ENCODE measurements at regions not wholly inside any gene's neighbourhood (a gene's known extent, or its start where the extent isn't known, plus 50 kb on each side); places are given as distances from the start of the nearest gene placed in this dataset.
"Not testable (repeated sequence)": the region's sequence is repeated elsewhere in the genome, so short reads cannot be mapped to it uniquely, and the experiment has no call there.

DNA sequence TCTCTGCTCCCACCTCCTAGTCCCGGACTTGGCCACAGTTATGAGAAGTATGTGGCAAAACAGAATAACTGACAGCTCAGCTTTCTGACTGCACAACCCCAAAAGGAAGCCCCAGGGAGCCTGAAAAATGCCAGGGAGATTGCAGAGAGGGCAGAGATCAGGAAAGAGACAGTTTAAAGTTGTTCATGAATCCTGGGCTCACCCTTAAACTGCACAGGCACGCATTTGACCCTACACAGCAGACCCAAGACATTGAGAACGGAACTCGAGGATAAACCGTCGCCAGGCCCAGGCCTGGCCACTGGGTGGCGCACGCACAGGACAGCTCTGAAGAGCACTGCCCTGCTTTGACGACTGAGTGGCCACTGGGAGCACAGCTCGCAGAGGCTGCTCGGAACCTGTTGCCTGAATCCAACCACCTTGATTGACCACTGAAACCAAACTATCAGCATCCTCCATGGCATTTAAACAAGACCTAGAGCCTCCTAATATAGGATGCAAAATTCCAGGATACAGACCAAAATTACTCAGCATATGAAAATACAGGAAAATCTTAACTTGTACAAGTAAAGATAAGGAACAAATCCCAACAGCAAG is 114.0 kb downstream of the C16orf95 start:
- no peak for DNase-seq (ENCODE audit: low read depth)

- DNase-seq (ENCODE audit: low read depth), result no peak
Measured at GRCh38 chr16:87206646-87207451, 110.3 kb downstream of the C16orf95 start.

GRCh38 chr16:87207509-87207908 is 109.7 kb downstream of the C16orf95 start:
- DNase-seq (ENCODE audit: low read depth), result no peak

GRCh38 chr16:87207965-87208364 is 109.2 kb downstream of the C16orf95 start:
- no peak for DNase-seq (ENCODE audit: low read depth)

DNA sequence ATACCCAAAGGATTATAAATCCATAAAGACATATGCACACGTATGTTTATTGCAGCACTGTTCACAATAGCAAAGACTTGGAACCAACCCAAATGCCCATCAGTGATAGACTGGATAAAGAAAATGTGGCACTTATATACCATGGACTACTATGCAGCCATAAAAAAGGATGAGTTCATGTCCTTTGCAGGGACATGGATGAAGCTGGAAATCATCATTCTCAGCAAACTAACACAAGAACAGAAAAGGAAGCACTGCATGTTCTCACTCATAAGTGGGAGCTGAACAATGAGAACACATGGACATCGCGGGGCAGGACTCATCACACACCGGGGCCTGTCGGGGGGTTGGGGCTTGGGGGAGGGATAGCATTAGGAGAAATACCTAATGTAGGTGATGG is 108.2 kb downstream of the C16orf95 start:
- DNase-seq (ENCODE audit: low read depth), result not testable (repeated sequence)

DNA sequence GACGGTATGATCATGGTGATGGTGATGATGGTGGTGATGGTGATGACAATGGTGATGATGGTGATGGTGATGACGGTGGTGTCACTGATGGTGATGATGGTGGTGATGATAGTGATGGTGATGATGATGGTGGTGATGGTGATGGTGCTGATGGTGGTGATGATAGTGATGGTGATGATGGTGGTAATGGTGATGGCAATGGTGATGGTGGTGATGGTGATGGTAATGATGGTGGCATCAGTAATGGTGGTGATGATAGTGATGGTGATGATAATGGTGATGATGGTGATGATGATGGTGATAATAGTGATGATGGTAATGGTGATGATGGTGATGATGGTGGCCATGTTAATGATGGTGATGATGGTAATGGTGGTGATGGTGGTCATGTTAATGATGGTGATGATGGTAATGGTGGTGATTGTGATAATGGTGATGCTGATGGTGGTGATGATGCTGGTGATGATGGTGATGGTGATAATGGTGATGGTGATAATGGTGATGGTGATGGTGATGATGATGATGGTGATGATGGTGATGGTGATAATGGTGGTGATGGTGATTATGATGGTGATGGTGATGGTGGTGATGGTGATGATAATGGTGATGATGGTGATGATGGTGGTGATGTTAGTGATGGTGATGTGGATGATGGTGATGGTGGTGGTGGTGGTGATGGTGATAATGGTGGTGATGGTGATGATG is 107.2 kb downstream of the C16orf95 start:
- DNase-seq (ENCODE audit: low read depth), result no peak

- no peak for DNase-seq (ENCODE audit: low read depth)
Measured at GRCh38 chr16:87210894-87211293, 106.3 kb downstream of the C16orf95 start.

DNA sequence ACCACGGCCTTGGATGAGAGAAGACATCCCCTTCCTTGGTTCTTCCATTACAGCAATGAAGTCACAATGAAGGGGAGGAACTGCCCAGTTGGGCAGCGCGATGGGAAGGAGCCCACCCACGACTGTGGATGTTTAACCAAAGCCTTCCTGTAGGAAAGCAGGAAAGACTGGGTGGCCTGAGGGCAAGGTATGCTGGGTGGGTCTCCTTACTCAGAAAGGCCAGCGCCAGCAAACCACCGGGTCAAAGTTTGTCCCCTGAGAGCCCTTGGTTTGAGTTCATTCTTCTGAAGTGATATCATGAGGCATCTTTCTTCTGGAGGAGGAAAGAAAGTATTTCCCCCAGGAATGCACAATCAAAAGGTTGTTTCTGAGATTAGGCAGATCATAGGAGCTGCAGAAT is 105.2 kb downstream of the C16orf95 start:
- no peak for DNase-seq (ENCODE audit: low read depth)

GRCh38 chr16:87213536-87213935 is 103.7 kb downstream of the C16orf95 start:
- no peak for DNase-seq (ENCODE audit: low read depth)

DNA sequence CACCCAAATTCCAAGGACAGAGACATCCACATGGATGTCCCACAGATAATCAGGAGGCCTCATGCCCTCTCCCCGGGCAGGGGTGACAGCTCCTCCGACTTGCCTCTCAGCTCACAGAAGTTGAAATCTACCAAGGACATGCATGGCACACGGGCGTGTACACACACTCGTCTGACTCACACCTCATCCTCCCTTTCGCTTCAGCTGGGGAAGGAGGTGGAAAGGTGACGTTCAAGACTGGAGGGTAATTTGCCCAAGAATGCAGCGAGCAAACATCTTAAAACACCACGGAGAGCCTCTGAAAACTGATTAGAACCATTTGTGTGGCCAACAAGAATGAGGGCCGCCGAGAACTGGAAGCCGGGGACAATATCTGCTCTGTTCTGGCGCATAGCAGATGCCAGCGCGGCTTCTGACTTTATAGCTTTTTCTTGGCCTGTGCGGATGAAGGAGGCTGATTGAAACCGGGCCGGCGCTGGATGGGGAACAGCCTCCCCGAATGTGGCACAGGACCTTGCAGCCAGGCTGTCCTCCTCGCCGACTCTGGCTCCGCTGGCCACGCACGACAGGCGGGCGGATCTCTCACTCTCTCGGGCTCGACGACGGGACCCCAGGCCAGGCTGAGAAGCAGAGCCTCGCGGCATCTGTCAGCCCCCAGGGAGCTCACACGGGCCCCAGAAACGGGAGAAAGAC is 100.9 kb downstream of the C16orf95 start:
- no peak for DNase-seq (ENCODE audit: low read depth)

GRCh38 chr16:87216841-87217275 is 100.3 kb downstream of the C16orf95 start:
- no peak for DNase-seq (ENCODE audit: low read depth)

DNA sequence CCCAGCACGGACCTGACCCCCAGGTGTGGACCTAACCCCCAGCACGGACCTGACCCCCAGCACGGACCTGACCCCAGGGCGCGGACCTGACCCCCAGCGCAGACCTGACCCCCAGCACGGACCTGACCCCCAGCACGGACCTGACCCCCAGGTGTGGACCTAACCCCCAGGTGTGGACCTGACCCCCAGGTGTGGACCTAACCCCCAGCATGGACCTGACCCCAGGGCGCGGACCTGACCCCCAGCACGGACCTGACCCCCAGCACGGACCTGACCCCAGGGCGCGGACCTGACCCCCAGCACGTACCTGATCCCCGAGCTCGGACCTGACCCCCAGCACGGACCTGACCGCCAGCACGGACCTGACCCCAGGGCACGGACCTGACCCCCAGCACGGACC is 99.4 kb downstream of the C16orf95 start:
- DNase-seq (ENCODE audit: low read depth), result not testable (repeated sequence)

GRCh38 chr16:87218281-87219055 is 98.7 kb downstream of the C16orf95 start:
- no peak for DNase-seq (ENCODE audit: low read depth)

- no peak for DNase-seq (ENCODE audit: low read depth)
Measured at GRCh38 chr16:87219287-87219909, 97.8 kb downstream of the C16orf95 start.

DNA sequence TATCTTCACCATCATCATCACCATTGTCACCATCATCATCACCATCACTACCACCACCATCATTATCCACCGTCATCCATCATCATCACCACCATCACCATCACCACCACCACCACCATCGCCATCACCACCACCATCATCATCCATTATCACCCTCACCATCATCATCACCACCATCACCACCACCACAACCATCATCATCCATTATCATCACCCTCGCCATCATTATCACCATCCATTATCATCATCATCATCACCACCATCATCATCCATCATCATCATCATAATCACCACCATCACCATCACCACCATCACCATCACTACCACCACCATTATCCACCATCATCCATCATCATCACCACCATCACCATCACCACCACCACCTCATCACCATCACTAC is 95.6 kb downstream of the C16orf95 start:
- DNase-seq (ENCODE audit: low read depth), result no peak

DNA sequence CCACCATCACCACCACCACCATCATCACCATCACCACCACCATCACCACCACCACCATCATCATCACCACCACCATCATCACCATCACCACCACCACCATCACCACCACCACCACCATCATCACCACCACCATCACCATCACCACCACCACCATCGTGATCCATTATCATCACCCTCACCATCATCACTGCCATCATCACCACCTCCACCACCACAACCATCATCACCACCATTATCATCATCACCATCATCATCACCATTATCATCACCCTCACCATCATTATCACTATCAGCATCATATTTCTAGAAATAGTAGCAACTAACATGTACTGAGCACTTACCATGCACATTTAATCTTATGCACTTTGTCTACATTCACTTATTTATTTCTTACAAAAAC is 94.9 kb downstream of the C16orf95 start:
- DNase-seq (ENCODE audit: low read depth), result no peak

DNA sequence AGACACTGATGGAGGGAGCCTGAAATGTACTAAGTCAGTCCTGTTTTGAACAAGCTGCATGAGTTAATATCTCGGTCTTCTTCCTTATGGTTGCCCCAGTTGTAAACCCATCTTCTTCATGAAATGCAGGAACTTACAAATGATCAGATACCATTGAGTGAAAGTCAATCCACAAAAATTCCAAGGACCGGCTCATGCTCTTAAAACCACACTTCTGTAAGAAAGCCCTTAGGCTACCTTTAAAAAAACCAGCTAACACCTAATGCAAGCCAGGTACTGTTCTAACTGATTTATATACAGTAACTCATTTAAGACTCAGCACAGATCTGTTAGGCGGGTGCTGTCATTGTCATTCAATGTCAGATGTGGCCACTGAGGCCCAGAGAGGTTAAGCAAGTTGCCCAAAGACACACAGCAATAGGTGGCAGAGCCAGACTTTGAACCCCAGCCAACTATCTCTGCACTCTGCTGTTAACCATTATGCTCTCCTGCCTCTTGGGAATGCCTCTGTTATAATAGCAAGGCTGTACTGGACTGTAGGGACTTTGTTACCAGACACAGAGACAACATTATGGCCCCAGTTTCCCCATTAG is 93.4 kb downstream of the C16orf95 start:
- DNase-seq (ENCODE audit: low read depth), result no peak

GRCh38 chr16:87226926-87227295 is 90.3 kb downstream of the C16orf95 start:
- DNase-seq (ENCODE audit: low read depth), result no peak

DNA sequence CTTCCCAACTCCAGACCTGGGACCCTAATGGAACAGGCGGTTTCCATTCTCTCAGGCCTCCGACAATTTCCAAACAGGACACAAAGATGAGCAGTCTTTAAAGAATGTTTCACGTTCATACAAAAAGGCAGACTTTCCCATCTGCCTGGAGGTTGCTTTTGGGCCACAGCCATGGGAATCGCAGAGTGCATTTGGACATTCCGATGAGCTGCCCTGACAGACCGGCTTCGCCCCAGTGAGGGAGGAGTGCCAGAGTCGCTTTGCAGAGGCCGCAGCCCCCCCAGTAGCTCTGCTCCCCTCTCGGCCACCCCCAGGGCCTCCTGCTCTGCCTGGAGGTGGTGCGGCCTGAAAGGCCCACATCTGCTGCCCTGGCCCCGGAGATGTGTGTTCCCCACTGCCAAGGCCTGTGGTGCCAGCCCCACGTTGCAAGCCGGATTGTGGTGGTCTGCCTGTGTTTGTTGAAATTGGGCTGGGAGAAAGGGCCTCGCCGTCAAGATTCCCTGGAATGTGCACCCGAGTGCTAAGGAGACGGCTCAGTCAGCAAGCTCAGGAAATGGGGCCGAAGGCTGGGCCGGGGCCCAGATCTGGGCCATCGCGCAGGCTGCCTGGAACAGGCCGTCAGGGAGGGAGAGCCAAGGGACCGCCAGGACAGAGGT is 89.8 kb downstream of the C16orf95 start:
- no peak for DNase-seq (ENCODE audit: low read depth)

- no peak for DNase-seq (ENCODE audit: low read depth)
Measured at GRCh38 chr16:87228363-87228762, 88.8 kb downstream of the C16orf95 start.
